Large intestine (tissue), 3 donors: ENCODE measurements at regions not wholly inside any gene's neighbourhood (a gene's known extent, or its start where the extent isn't known, plus 50 kb on each side); places are given as distances from the start of the nearest gene placed in this dataset.
A peak's percentile ranks its signal among the peaks of the same experiment; 100 is the strongest.

Experiments
- DNase-seq, 2 donors: peaks; one replicate each; pipeline versions ENCODE4 v3.0.0 to v3.0.0-alpha.2; 2013
- H3K27ac ChIP-seq: one replicate; pipeline ENCODE4 v1.5.1; 2013; ENCODE audit warnings: low read length
- H3K27me3 ChIP-seq: 2 replicates; pipeline ENCODE4 v1.6.1; 2013; ENCODE audit warnings: low read length; ENCODE audit not compliant: control insufficient read depth, insufficient read depth
- H3K36me3 ChIP-seq: 2 replicates; pipeline ENCODE4 v1.6.1; 2013; ENCODE audit warnings: low read length; ENCODE audit not compliant: control insufficient read depth, insufficient read depth
- H3K4me1 ChIP-seq: one replicate; pipeline ENCODE4 v1.6.1; 2013; ENCODE audit warnings: low read length; ENCODE audit not compliant: control insufficient read depth, insufficient read depth
- H3K4me3 ChIP-seq: one replicate; pipeline ENCODE4 v1.5.1; 2013; ENCODE audit warnings: low read length
- H3K9me3 ChIP-seq: one replicate; pipeline ENCODE4 v1.6.1; 2013; ENCODE audit warnings: mild to moderate bottlenecking, low read depth, low read length, moderate library complexity; ENCODE audit not compliant: control insufficient read depth
- WGBS: methylation state at CpG from one replicate; pipeline ENCODE4 v1.1.5; 2013; ENCODE audit warnings: low lambda C conversion rate; ENCODE audit not compliant: insufficient coverage; 5-methylcytosine and 5-hydroxymethylcytosine counted together

GRCh38 chr5:117077142-117077541 is 502.5 kb upstream of the SEMA6A start:
- 82% methylated on average over 1 of the region's 2 CpGs for WGBS
- Histone ChIP-seq H3K9me3 (no peaks in the 10 kb centered on the region), H3K27me3 (no peaks in the 10 kb centered on the region)

GRCh38 chr5:117072439-117072838 is 497.8 kb upstream of the SEMA6A start:
- H3K9me3 ChIP-seq = no peaks in the 10 kb centered on the region
- H3K27ac ChIP-seq = no peak overlapping the region
- H3K36me3 ChIP-seq = no peaks in the 10 kb centered on the region
- no peaks in the 10 kb centered on the region for H3K4me1 ChIP-seq
- DNase-seq = no peak
- H3K27me3 ChIP-seq = no peaks in the 10 kb centered on the region
- no CpG with 5 or more reads among the region's 2 CpGs for WGBS
- no peak overlapping the region for H3K4me3 ChIP-seq

More at GRCh38 chr5:117077142-117077541, 502.5 kb upstream of the SEMA6A start:
- Histone ChIP-seq H3K36me3 (no peaks in the 10 kb centered on the region), H3K4me1 (no peaks in the 10 kb centered on the region), H3K4me3 (no peak overlapping the region), H3K27ac (no peak overlapping the region)
- DNase-seq = no peak

DNA sequence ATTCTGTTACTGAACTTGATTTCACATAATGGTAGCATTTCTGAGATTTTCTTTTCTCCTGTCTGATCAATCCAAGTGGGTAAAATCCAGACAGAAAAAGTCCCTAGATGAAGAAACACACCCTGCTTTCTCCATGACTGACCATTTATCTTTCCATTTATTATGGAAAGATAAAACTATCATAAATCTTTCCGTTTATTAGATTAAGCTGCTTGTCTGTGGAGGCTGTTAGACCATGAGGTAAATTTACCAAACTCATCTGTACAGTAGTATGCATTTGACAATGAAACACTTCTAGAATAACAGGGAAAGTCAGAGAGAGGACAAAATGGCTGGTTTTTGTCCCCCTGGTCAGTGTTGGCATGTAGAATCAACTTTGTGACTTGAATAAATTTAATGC is 491.2 kb upstream of the SEMA6A start:
- Histone ChIP-seq H3K9me3 (no peaks in the 10 kb centered on the region), H3K36me3 (no peaks in the 10 kb centered on the region), H3K4me3 (no peak overlapping the region), H3K27me3 (no peaks in the 10 kb centered on the region), H3K4me1 (no peaks in the 10 kb centered on the region), H3K27ac (no peak overlapping the region)
- no CpG with 5 or more reads among the region's 1 CpG for WGBS
- DNase-seq = no peak

DNA sequence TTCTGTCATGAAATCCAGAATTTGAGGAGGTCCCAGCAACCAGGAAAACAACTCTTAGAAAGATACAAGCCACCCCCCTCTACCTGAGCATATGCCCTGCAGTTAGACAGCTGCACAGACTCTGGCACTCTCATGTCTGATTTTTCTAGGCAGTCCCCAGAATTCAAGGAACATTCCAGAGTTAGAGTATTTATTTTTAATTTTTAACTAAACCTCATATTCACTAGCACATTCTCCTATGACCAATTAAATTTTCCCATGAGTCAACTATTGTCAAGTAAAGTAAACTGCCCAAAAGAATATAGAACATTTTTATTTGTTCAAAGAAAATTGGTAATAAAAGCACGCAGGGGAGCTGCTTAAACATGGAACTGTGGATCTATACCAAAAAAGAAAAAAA is 490.5 kb upstream of the SEMA6A start:
- H3K4me1 ChIP-seq = no peaks in the 10 kb centered on the region
- WGBS = no CpG with 5 or more reads among the region's 1 CpG
- no peaks in the 10 kb centered on the region for H3K9me3 ChIP-seq
- no peak overlapping the region for H3K27ac ChIP-seq
- H3K27me3 ChIP-seq = no peaks in the 10 kb centered on the region
- no peaks in the 10 kb centered on the region for H3K36me3 ChIP-seq
- DNase-seq = no peak
- H3K4me3 ChIP-seq = no peak overlapping the region

- H3K27ac ChIP-seq = no peak overlapping the region
- WGBS = no CpG with 5 or more reads among the region's 1 CpG
- DNase-seq = no peak
Measured at GRCh38 chr5:117060099-117060498, 485.5 kb upstream of the SEMA6A start.

GRCh38 chr5:117058740-117059139 is 484.1 kb upstream of the SEMA6A start:
- Histone ChIP-seq H3K9me3 (no peaks in the 10 kb centered on the region), H3K4me3 (no peak overlapping the region), H3K4me1 (no peaks in the 10 kb centered on the region), H3K27me3 (no peaks in the 10 kb centered on the region), H3K27ac (no peak overlapping the region), H3K36me3 (no peaks in the 10 kb centered on the region)
- DNase-seq = no peak

More at GRCh38 chr5:117060099-117060498, 485.5 kb upstream of the SEMA6A start:
- H3K4me3 ChIP-seq = no peak overlapping the region
- H3K36me3 ChIP-seq = no peaks in the 10 kb centered on the region
- no peaks in the 10 kb centered on the region for H3K4me1 ChIP-seq
- no peaks in the 10 kb centered on the region for H3K27me3 ChIP-seq
- H3K9me3 ChIP-seq = no peaks in the 10 kb centered on the region

- Histone ChIP-seq H3K9me3 (no peaks in the 10 kb centered on the region), H3K27me3 (no peaks in the 10 kb centered on the region), H3K4me3 (no peak overlapping the region), H3K4me1 (no peaks in the 10 kb centered on the region), H3K36me3 (no peaks in the 10 kb centered on the region), H3K27ac (no peak overlapping the region)
- no peak for DNase-seq
- 90% methylated on average over 2 of the region's 2 CpGs for WGBS
Measured at GRCh38 chr5:117055517-117055916, 480.9 kb upstream of the SEMA6A start.

- Histone ChIP-seq H3K4me3 (no peak overlapping the region), H3K9me3 (no peaks in the 10 kb centered on the region), H3K4me1 (no peaks in the 10 kb centered on the region), H3K36me3 (no peaks in the 10 kb centered on the region), H3K27me3 (no peaks in the 10 kb centered on the region), H3K27ac (no peak overlapping the region)
- DNase-seq = peak in 1 of 2 donors; percentile 8
- 80% methylated on average over 1 of the region's 4 CpGs for WGBS
Measured at GRCh38 chr5:117054911-117055310, 480.3 kb upstream of the SEMA6A start.

GRCh38 chr5:117054141-117054540 is 479.5 kb upstream of the SEMA6A start:
- H3K4me3 ChIP-seq = no peak overlapping the region
- H3K36me3 ChIP-seq = no peaks in the 10 kb centered on the region
- H3K4me1 ChIP-seq = no peaks in the 10 kb centered on the region
- DNase-seq = no peak
- no peaks in the 10 kb centered on the region for H3K27me3 ChIP-seq
- H3K9me3 ChIP-seq = no peaks in the 10 kb centered on the region
- H3K27ac ChIP-seq = no peak overlapping the region
- no CpG with 5 or more reads among the region's 1 CpG for WGBS

GRCh38 chr5:117041926-117042595 is 467.4 kb upstream of the SEMA6A start:
- WGBS = 62% methylated on average over 3 of the region's 6 CpGs
- no peak overlapping the region for H3K27ac ChIP-seq
- H3K9me3 ChIP-seq = no peaks in the 10 kb centered on the region
- H3K4me1 ChIP-seq = no peaks in the 10 kb centered on the region
- no peaks in the 10 kb centered on the region for H3K27me3 ChIP-seq
- no peaks in the 10 kb centered on the region for H3K36me3 ChIP-seq
- no peak overlapping the region for H3K4me3 ChIP-seq
- DNase-seq = no peak

GRCh38 chr5:117039035-117039434 is 464.4 kb upstream of the SEMA6A start:
- no peak overlapping the region for H3K27ac ChIP-seq
- H3K36me3 ChIP-seq = no peaks in the 10 kb centered on the region
- no peaks in the 10 kb centered on the region for H3K4me1 ChIP-seq
- H3K9me3 ChIP-seq = no peaks in the 10 kb centered on the region
- no peaks in the 10 kb centered on the region for H3K27me3 ChIP-seq
- no peak for DNase-seq
- H3K4me3 ChIP-seq = no peak overlapping the region
